NCI-H748 (cell line): ENCODE measurements at regions not wholly inside any gene's neighbourhood (a gene's known extent, or its start where the extent isn't known, plus 50 kb on each side); places are given as distances from the start of the nearest gene placed in this dataset.
A peak's percentile ranks its signal among the peaks of the same experiment; 100 is the strongest.

Source experiments
- DNase-seq: peaks from one replicate; lab custom pipeline; 2025; ENCODE audit not compliant: unreplicated experiment; lab: John Stamatoyannopoulos, UW

GRCh38 chr7:81533426-81533825, 236.4 kb downstream of the HGF start:
- DNase-seq: no peak

GRCh38 chr7:81529785-81530184, 240.1 kb downstream of the HGF start:
- DNase-seq: no peak

GRCh38 chr7:81527651-81528050, 242.2 kb downstream of the HGF start:
- DNase-seq: no peak

GRCh38 chr7:81526971-81527370, 242.9 kb downstream of the HGF start:
- no peak for DNase-seq

- no peak for DNase-seq
Measured at GRCh38 chr7:81525841-81526240, 244.0 kb downstream of the HGF start.

GRCh38 chr7:81519886-81520285, 250.0 kb downstream of the HGF start:
- no peak for DNase-seq

GRCh38 chr7:81516898-81517297, 252.9 kb downstream of the HGF start:
- no peak for DNase-seq

GRCh38 chr7:81515009-81515408, 254.8 kb downstream of the HGF start:
- DNase-seq: no peak

GRCh38 chr7:81514546-81514945, 255.3 kb downstream of the HGF start:
- no peak for DNase-seq

GRCh38 chr7:81510122-81510521, 259.7 kb downstream of the HGF start:
- DNase-seq: no peak

- no peak for DNase-seq
Measured at GRCh38 chr7:81507221-81507620, 262.6 kb downstream of the HGF start.

- no peak for DNase-seq
Measured at GRCh38 chr7:81506609-81507008, 263.2 kb downstream of the HGF start.

- DNase-seq: no peak
Measured at GRCh38 chr7:81503771-81504170, 266.1 kb downstream of the HGF start.

- DNase-seq: no peak
Measured at GRCh38 chr7:81503336-81503735, 266.5 kb downstream of the HGF start.

GRCh38 chr7:81501220-81501619, 268.6 kb downstream of the HGF start:
- peak; percentile 24 for DNase-seq

GRCh38 chr7:81500631-81501030, 269.2 kb downstream of the HGF start:
- DNase-seq: no peak

GRCh38 chr7:81499262-81500116, 270.4 kb downstream of the HGF start:
- DNase-seq: peak; percentile 73

GRCh38 chr7:81498176-81498575, 271.7 kb downstream of the HGF start:
- DNase-seq: no peak

GRCh38 chr7:81492910-81493309, 276.9 kb downstream of the HGF start:
- DNase-seq: no peak

- DNase-seq: no peak
Measured at GRCh38 chr7:81492240-81492639, 277.6 kb downstream of the HGF start.

- no peak for DNase-seq
Measured at GRCh38 chr7:81491573-81491972, 278.3 kb downstream of the HGF start.

- DNase-seq: no peak
Measured at GRCh38 chr7:81488210-81488609, 281.6 kb downstream of the HGF start.

GRCh38 chr7:81487516-81487915, 282.3 kb downstream of the HGF start:
- DNase-seq: no peak
